HuH-7.5 (cell line): ENCODE measurements at regions not wholly inside any gene's neighbourhood (a gene's known extent, or its start where the extent isn't known, plus 50 kb on each side); places are given as distances from the start of the nearest gene placed in this dataset.

ENCODE experiments used
- DNase-seq: peaks from one replicate; pipeline ENCODE4 v3.0.0; 2011; ENCODE audit warnings: low spot score

DNA sequence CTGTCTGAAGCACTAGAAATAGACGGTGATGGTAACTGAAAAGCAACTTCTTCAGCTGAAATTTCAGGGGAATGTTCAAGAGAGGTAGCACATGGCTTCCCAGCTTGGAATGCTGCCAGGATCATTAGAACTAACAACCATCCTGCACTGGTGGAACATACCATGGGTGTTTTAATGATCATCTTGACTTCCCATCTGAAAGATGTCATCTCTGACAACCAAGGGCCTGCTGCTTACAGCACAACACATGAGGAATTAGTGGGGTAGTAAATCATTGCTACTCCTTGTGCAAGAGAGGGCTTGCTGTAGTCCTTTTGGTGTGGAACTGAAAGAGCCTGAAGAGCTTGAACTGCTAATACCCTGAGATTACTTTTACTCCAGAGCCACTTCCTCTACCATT lies 853.7 kb downstream of the MCTP2 start:
- no peak for DNase-seq

DNA sequence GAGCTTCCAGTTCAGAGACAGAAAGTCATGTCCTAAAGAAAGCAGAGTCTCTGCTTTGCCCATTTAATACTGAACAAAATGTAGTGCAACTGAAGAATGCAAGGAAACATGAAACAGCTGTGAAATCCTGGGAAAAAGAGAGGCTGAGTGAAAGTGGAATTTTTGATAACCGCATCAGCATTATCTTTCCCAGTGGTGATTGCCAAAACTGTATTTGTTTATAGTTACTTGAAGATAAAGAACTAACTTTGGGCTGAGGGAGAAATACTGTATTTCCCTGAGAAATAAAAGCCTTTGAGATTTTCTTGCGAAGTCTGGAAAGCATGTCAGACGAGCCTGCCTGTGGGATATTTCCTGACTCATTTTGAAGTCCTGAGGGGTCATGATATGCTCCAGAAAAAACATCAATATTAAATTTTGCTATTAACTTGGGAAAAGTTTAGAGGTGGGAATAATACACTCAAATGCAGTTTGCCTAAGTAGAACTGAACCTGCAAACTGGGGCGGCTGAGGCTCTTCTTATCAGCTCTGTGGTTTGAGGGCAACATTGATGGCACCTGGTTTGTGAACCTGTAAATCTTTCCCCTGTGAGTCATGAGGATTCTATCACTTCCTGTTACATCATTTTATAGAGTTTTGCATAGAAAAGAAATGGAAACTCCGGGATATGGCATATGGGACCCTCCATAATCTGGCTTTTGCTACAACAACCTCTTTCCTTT lies 855.3 kb downstream of the MCTP2 start:
- peak; percentile 21 for DNase-seq

DNA sequence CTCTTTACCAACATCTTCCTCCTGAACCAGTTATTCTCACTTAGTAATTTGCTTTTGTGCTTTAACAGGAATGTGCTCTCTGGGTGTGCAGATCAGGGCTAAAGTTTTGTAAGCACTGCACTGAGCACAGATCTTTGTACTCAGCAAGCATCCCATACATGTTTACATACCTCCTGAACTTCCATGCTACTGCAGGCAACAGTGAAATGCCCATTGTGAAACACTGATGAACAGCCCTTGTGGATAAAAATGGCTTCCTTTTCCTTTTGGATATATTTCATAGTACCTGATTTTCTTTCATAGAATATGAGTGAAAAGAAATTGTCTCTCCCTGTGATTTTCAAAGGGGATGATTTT lies 855.9 kb downstream of the MCTP2 start:
- DNase-seq = no peak

DNA sequence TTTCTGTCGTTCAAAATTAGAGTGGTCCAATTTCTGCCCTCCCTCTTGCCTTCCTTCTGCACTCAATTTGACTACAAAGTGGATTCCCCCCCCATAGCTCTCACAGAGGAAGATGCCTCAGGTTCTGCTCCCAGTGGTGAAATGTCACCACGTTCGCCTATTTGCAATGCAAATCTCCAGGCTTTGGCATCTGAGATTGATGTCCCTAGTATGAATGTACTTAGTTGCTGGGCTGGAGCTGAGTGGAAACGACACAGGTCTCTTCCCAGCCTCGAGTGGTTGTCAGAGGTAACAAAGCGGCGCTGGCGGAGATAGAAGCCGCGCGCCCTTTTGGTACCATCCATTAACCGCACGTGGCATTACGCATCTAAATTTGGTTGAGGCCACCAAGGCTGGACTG lies 860.1 kb downstream of the MCTP2 start:
- DNase-seq = no peak

DNA sequence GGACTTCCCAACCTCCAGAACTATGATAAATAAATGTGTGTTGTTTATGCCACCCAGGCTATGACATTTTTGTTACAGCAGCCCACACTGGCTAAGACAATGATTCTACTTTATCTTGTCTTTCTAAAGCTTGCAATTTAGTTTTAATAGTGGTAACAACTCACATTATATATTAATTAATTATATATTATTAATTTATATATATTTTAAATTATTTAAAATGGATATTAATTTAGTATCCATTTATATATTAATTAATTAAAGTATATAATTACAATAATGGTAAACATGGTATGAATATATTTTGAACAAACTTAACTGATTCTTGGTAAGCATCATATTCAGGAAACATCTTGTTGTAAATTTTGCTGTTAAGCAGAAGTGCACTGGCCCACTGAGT lies 863.9 kb downstream of the MCTP2 start:
- DNase-seq = no peak

DNA sequence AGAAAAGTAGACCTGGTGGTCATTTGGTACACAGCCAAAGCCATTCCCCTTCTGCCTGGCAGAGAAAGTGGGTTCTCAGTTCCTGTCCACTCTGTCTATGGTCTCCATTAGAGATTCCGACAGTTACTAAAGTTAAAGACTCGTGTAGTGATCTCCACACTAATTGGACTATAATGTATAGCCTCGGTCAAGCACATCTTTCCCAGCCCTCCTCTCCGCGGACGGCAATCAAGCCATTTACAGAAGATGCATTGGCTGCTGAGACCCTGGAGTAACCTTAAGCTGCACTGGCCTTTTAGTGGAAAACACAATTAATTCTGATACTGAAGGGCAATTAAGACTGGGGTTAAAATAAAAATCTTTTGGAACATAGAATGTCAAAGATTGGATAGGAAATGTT lies 865.3 kb downstream of the MCTP2 start:
- no peak for DNase-seq

DNA sequence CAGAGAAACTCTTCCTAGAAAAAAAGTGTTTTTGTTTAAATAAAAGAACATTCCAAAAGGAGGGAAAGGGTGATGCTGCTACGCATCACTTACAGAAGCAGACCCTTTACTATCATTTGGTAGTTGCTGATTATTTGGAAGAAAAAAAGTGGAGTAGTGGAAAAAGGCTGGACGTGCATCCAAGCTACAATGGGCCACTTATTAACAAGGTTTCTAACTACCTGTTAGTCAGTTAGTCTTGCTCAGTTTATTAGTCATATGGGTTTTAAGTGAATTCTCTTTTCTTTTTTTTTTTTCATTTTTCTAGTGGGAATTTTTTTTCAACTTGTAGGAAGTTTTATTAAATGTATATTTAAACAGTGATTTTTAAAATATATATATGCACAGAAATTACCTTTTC lies 866.0 kb downstream of the MCTP2 start:
- no peak for DNase-seq

DNA sequence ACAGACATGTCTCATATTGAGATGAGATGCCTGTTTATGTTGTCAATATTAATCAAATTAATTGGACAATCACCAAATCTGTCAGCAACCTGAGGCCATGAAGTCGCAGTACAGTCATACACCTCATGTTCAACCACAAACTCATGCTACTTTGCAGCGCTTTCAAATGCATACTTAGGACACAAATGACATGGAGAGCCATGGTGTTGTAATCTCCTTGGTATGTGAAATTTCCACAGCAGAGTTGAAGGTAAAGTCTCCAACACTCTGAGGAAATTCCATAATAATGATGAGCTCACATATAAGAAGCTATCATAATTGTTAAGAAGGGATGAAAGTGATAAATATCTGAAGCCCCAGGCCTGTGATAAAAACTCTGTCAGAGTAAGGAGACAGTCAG lies 873.9 kb downstream of the MCTP2 start:
- no peak for DNase-seq

DNA sequence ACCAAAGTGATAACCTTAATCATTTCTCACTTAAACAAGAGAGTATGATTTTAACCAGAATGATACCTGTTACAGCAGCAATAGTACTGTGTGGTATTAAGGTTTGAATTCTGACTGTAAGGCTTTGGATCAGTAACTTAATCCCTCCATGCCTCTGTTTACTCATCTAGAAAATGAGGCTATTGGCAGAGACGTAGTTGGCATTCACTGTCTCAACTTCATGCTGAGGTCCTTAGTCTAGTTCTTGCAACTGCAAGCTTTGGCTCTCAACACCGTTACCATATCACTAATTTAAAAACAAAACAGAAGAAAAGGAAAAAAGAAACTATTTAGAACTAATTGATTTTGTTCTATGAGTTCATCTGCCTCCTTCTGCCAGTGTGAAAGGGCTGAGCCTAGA lies 875.4 kb downstream of the MCTP2 start:
- no peak for DNase-seq

DNA sequence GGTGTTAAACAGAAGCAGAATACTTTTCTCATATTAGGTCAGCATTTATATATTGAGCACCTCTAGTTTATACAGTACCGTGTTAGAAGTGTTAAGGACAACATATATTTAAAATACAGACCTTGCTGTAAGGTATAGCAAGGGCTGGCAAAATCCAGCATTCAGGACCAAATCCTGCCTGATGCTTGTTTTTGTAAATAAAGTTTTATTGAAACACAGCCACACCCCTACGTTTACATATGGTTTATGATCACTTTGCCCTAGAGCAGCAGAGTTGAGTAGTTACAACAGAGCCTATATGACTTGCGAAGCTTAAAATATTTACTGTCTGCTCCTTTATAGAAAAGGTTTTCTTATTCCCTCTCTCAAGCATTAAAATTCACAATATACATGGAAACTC lies 877.3 kb downstream of the MCTP2 start:
- DNase-seq = no peak

DNA sequence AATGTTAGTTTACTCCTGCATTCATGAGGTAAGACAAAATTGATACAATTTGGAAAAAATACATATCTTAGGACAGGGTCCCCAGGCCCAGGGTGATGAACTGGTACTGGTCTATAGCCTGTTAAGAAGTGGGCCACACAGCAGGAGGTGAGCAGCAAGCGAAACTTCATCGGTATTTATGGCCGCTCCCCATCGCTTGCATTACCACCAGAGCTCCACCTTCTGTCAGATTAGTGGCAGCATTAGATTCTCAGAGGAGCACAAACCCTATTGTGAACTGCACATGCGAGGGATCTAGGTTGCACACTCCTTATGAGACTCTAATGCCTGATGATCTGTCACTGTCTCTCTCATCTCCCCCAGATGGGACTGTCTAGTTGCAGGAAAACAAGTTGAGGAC lies 880.6 kb downstream of the MCTP2 start:
- DNase-seq = no peak

DNA sequence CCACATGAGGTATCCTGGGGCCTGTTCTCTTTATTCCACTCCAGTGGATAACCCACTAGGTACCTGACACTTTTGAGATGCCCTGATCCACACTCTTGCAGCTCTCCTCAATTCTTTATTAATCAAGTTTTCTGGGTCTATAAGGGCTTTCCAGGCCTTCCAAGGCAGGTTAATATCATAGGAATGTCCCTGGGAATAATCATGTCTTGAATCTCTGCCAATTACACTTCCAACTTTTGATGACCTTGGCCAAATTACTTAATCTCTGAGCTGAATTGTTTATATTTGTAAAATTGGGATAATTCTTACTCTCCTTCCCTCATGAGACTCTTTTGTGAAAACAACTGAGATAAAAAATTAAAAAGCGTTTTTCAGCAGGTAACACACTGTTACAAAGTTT lies 881.7 kb downstream of the MCTP2 start:
- DNase-seq = no peak

DNA sequence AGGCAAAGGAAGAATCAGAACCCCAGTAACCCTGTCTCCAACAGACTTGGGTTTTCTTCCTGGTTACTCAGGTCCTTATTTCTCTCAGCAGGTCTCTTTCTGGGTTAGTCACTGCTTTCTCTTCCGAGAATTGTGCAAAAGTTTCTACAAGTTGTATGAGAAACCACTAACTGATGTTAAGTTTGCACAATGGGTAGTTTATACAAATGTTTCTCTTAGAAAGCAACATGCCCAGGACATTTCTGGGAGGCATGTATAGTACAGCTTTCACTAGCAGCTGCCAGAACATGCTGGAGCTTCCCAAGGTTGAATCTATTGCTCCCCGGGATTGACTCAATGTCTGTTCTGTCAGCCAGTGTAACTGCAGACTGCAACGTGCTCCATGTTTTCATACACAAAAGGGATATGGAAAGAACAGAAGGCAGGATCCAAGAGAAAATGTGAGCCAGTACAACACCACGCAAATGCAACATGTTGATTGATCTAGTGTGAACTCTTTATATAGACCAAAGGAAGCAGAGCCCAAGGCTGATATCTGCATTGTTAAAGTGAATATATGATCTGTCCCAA lies 887.8 kb downstream of the MCTP2 start:
- DNase-seq = no peak

DNA sequence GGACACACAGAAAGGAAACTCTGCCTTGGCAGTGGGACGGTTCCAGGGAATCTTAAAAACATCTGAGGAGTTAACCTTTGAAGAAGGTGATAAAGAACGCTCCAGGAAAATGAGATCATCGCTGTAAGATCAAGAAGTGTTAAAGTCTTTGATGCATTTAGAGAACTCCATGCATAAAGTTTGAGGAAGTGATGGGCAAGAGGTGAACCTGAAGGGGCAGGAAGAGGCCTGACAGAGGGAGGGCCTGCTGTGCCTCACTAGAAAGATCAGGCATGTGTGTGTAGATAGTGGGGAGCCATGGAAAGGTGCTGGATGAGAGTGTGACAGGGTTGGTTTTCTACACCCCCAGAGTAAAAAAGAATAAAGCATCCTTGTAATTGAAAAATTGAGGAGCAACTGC lies 889.2 kb downstream of the MCTP2 start:
- DNase-seq = no peak

DNA sequence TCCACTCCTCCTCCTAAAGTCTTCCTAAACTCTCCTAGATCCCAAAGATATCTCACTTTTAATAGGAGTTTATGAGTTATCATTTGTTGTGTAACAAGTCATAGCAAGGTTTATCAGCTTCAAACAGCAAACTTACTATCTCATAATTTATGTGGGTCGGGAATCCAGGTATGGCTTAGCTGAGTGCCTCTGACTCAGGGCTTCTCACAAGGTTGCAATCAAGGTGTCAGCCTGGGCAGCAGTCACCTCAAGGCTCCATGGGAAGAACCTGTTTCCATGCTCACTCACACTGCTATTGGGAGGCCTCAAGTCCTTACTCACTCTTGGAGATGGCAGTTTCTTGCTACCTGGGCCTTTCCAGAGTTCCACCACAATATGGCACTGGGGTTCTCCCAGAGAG lies 889.8 kb downstream of the MCTP2 start:
- no peak for DNase-seq

DNA sequence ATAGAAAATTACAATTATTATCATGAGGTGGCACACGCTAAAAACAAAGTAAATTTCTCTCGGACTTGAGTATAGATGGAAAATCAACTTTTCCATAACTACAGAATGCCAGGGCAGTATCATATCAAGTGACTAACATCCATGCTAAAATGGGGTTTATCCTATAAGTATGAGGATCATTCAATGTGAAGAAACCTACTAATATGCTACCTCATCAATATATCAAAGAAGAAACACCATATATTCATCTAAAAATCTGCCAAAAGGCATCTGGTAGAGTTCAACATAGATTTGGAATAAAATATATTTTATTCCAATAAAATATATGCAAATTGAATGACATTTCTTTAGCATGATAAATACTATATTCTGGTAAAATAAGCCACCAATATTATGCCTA lies 894.4 kb downstream of the MCTP2 start:
- no peak for DNase-seq

DNA sequence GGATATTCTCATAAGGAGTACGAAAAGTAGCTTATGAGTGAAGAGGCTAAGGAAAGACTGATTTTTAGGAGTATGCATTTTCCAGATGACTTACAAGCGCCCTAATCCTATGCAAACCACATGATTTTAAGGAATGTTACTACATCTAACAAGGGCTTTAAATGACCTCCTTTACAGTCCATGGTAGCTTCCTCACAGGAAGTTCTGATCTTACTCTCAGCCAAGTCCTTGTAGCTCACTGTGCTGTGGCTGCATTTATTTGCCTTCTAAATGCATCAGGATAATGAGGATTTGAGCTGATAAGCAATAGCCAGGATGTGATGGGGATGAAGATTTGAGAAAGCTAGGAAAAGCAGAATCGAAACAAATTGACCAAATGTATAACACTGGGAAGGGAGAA lies 896.0 kb downstream of the MCTP2 start:
- no peak for DNase-seq

DNA sequence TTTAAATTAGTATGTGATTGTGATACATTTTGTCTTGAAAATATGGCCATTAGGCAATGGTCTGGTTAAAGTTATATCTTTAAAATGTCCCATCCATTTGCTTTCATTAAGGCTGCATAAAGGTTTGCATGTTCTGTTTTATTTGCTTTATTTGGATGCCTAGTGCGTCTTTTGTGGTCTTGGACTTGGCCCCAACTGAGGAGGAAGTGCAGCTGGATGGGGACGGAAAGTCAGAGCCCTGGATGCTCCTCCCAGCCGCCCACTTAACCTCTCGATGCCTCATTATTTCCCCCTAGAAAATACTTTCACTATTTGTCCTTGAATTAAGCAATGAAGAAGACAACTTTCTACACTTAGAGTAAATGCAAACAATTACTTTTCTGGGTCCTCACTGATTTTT lies 898.2 kb downstream of the MCTP2 start:
- no peak for DNase-seq

DNA sequence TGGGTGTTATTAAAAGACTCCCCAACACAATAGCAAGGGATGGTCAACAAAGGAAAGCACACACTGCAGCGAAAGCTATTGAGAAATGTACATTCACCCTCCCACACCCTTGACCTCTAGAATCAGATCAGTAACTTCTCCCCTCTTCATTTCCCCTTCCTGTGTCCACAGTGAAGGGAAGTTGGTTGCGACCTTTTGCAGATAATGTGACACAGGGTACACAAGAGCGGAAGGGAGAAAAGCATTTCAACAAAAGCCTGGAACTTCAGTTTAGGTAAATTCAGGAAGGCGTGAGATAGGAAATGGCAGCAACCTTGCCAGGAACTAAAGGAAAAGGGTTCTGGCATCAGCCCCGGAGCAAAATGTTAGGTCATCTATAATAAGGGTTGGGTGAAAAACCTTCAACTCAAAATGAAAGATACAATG lies 899.8 kb downstream of the MCTP2 start:
- peak; percentile 22 for DNase-seq

DNA sequence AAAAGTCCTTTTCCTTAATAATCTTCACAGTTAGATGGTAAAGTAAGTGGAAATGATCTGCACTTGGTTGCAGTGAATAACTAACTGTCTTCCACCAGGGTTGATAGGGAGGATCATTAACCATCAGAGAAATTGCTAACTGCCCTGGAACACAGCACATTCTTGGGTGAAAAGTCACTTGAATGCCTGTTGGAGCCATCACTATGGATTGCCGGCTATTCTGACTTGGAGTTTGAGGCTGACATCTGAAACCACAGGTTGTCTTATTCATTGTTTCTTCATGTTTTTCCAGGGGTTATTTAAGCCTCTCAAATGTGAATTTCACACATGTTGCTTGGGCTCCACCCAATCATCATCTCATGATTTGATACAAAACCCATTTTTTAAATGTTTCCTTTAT lies 901.4 kb downstream of the MCTP2 start:
- no peak for DNase-seq

DNA sequence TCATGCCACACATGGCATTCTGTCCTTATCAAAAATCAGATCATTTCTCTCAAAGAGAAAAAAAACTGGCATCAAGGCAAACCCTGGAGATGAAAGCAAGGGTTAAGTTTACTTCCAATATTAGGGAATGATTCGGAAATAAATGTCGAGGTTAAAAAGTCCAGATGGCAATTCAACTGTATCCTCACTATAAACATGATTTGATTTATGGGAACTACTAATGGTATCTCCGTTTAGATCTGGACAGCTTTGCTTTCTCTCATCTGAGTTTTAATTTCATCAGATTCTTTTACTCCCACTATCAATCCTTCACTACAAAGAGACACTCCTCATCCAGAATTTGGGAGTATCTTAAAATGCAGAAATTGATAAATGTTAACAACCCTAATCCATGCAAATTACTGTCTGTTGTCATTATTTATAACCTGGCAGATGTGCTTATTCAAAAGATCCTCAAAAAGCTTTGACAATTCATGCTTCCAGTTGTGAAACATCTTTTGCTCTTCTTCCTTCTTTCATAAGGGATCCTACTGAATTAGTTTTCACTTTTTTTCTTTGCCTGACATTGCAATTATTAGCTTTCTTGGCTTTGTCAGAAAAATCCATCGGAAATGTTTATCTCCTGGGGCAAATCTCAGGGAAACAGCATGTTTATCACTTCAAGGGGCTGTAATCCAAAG lies 903.2 kb downstream of the MCTP2 start:
- no peak for DNase-seq

DNA sequence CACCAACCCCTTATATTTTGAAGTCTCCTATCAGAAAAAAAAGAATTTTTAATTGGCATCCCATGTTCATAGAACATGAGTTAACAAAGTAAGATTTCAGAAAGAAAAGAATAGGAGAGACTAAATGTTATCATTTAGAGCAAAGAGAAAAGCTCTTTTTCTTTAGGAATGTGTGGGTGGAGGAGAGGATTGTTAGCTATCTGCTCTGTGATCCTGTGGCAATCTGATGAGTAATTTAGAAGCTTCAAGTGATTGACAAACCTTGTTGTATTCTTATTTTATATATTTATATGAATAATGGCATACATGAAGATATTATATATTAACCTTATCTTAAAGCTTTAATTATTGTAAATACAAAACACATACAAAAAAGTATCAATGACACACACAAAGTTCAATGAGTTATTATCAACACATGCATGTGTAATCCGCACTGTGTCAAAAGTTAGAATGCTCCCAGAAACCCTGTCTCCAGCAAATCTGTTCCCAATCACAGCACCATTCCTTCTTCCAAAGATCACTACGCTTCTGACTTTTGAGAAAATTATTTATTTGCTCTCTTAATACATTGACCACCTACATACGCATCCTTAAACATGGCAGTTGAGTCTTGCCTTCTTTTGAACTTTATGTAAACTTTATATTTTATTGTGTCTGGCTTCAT lies 907.4 kb downstream of the MCTP2 start:
- DNase-seq = no peak

DNA sequence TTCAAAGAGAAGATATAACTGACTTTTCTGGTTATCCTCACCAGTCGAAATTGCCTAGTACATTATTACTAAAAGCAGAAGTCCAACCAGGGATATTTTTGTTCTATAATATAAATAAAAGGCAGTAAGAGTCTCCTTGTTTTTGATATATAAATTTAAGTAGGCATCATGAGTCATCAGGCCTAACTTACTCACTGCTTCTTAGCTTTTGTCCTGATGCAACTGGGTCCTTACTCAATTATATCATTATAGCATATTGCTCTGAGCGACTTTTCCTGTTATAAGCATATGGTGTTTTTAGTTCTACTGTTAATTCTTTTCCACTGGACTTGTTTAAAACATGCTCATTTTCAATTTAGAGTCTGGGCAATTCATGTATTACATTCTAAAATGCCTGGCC lies 910.1 kb downstream of the MCTP2 start:
- DNase-seq = no peak
